Dendritic cell treated with granulocyte-macrophage colony-stimulating factor and Interleukin-4, amounts not matched to agents 40 ng/mL and 50 ng/mL, for 4 days (primary cell): ENCODE measurements at regions not wholly inside any gene's neighbourhood (a gene's known extent, or its start where the extent isn't known, plus 50 kb on each side); places are given as distances from the start of the nearest gene placed in this dataset.

Experiments
- H3K27ac Mint-ChIP-seq: one replicate; pipeline ENCODE4 v1.8.0; 2022; ENCODE audit warnings: mild to moderate bottlenecking, mixed read lengths
- H3K27me3 Mint-ChIP-seq: one replicate; pipeline ENCODE4 v1.8.0; 2022; ENCODE audit warnings: mild to moderate bottlenecking, mixed read lengths
- H3K36me3 Mint-ChIP-seq: one replicate; pipeline ENCODE4 v1.8.0; 2022; ENCODE audit warnings: low read depth, mixed read lengths
- H3K4me1 Mint-ChIP-seq: one replicate; pipeline ENCODE4 v1.8.0; 2022; ENCODE audit warnings: low read depth, mixed read lengths
- H3K4me3 Mint-ChIP-seq: one replicate; pipeline ENCODE4 v1.8.0; 2022; ENCODE audit warnings: mild to moderate bottlenecking, moderate library complexity, mixed read lengths
- H3K9me3 Mint-ChIP-seq: one replicate; pipeline ENCODE4 v1.8.0; 2022; ENCODE audit warnings: mixed read lengths
- intact Hi-C: fragments of 100-400 bp; cut with micrococcal nuclease; formaldehyde crosslinking; loops from one replicate; pipeline ENCODE4 v1.15.0; 2022

- H3K36me3 Mint-ChIP-seq: no peaks in the 10 kb centered on the region
- no peaks in the 10 kb centered on the region for H3K9me3 Mint-ChIP-seq
- H3K27me3 Mint-ChIP-seq: no peaks in the 10 kb centered on the region
- H3K4me1 Mint-ChIP-seq: no peaks in the 10 kb centered on the region
- intact Hi-C loops: no loop called here
- no peak overlapping the region for H3K4me3 Mint-ChIP-seq
- H3K27ac Mint-ChIP-seq: no peak overlapping the region
Measured at GRCh38 chr2:181114021-181114420, 133.6 kb downstream of the UBE2E3 start.

GRCh38 chr2:181116261-181116660, 135.9 kb downstream of the UBE2E3 start:
- Mint-ChIP-seq H3K4me3 (no peak overlapping the region), H3K27ac (no peak overlapping the region), H3K9me3 (no peaks in the 10 kb centered on the region), H3K27me3 (no peaks in the 10 kb centered on the region), H3K36me3 (no peaks in the 10 kb centered on the region), H3K4me1 (no peaks in the 10 kb centered on the region)
- intact Hi-C loops: no loop called here

- no peaks in the 10 kb centered on the region for H3K9me3 Mint-ChIP-seq
- no peak overlapping the region for H3K4me3 Mint-ChIP-seq
- H3K27me3 Mint-ChIP-seq: no peaks in the 10 kb centered on the region
- intact Hi-C loops: no loop called here
- H3K4me1 Mint-ChIP-seq: no peaks in the 10 kb centered on the region
- no peaks in the 10 kb centered on the region for H3K36me3 Mint-ChIP-seq
- no peak overlapping the region for H3K27ac Mint-ChIP-seq
Measured at GRCh38 chr2:181117206-181117925, 137.0 kb downstream of the UBE2E3 start.

- no peak overlapping the region for H3K4me3 Mint-ChIP-seq
- intact Hi-C loops: no loop called here
- no peaks in the 10 kb centered on the region for H3K36me3 Mint-ChIP-seq
- H3K9me3 Mint-ChIP-seq: no peaks in the 10 kb centered on the region
- H3K27me3 Mint-ChIP-seq: no peaks in the 10 kb centered on the region
- no peak overlapping the region for H3K27ac Mint-ChIP-seq
- H3K4me1 Mint-ChIP-seq: no peaks in the 10 kb centered on the region
Measured at GRCh38 chr2:181120625-181121024, 140.2 kb downstream of the UBE2E3 start.

GRCh38 chr2:181121996-181122395, 141.6 kb downstream of the UBE2E3 start:
- Mint-ChIP-seq H3K27me3 (no peaks in the 10 kb centered on the region), H3K4me3 (no peak overlapping the region), H3K27ac (no peak overlapping the region), H3K36me3 (no peaks in the 10 kb centered on the region), H3K4me1 (no peaks in the 10 kb centered on the region), H3K9me3 (no peaks in the 10 kb centered on the region)
- intact Hi-C loops: no loop called here

- Mint-ChIP-seq H3K27me3 (no peaks in the 10 kb centered on the region), H3K9me3 (no peaks in the 10 kb centered on the region), H3K36me3 (no peaks in the 10 kb centered on the region), H3K27ac (no peak overlapping the region), H3K4me3 (no peak overlapping the region), H3K4me1 (no peaks in the 10 kb centered on the region)
- intact Hi-C loops: no loop called here
Measured at GRCh38 chr2:181122601-181123000, 142.2 kb downstream of the UBE2E3 start.

GRCh38 chr2:181123798-181124231, 143.4 kb downstream of the UBE2E3 start:
- Mint-ChIP-seq H3K27me3 (no peaks in the 10 kb centered on the region), H3K9me3 (no peaks in the 10 kb centered on the region), H3K4me3 (no peak overlapping the region), H3K36me3 (no peaks in the 10 kb centered on the region), H3K27ac (no peak overlapping the region), H3K4me1 (no peaks in the 10 kb centered on the region)
- intact Hi-C loops: no loop called here

- Mint-ChIP-seq H3K27me3 (no peaks in the 10 kb centered on the region), H3K27ac (no peak overlapping the region), H3K4me1 (no peaks in the 10 kb centered on the region), H3K4me3 (no peak overlapping the region), H3K9me3 (no peaks in the 10 kb centered on the region), H3K36me3 (no peaks in the 10 kb centered on the region)
- intact Hi-C loops: no loop called here
Measured at GRCh38 chr2:181124497-181124896, 144.1 kb downstream of the UBE2E3 start.

GRCh38 chr2:181125359-181125758, 145.0 kb downstream of the UBE2E3 start:
- intact Hi-C loops: no loop called here
- no peaks in the 10 kb centered on the region for H3K27me3 Mint-ChIP-seq
- H3K27ac Mint-ChIP-seq: no peak overlapping the region
- no peaks in the 10 kb centered on the region for H3K36me3 Mint-ChIP-seq
- H3K9me3 Mint-ChIP-seq: no peaks in the 10 kb centered on the region
- H3K4me3 Mint-ChIP-seq: no peak overlapping the region
- no peaks in the 10 kb centered on the region for H3K4me1 Mint-ChIP-seq

- H3K36me3 Mint-ChIP-seq: no peaks in the 10 kb centered on the region
- H3K4me1 Mint-ChIP-seq: peaks cover 3% of the 10 kb centered on the region
- H3K27me3 Mint-ChIP-seq: no peaks in the 10 kb centered on the region
- H3K9me3 Mint-ChIP-seq: peaks cover 3% of the 10 kb centered on the region
- intact Hi-C loops: no loop called here
- no peak overlapping the region for H3K27ac Mint-ChIP-seq
- no peak overlapping the region for H3K4me3 Mint-ChIP-seq
Measured at GRCh38 chr2:181126311-181126868, 146.0 kb downstream of the UBE2E3 start.

GRCh38 chr2:181128199-181128598, 147.8 kb downstream of the UBE2E3 start:
- no peaks in the 10 kb centered on the region for H3K27me3 Mint-ChIP-seq
- no peak overlapping the region for H3K4me3 Mint-ChIP-seq
- no peaks in the 10 kb centered on the region for H3K36me3 Mint-ChIP-seq
- intact Hi-C loops: no loop called here
- H3K27ac Mint-ChIP-seq: no peak overlapping the region
- peaks cover 4% of the 10 kb centered on the region for H3K4me1 Mint-ChIP-seq
- peaks cover 17% of the 10 kb centered on the region for H3K9me3 Mint-ChIP-seq

GRCh38 chr2:181129364-181130056, 149.1 kb downstream of the UBE2E3 start:
- Mint-ChIP-seq H3K36me3 (no peaks in the 10 kb centered on the region), H3K27me3 (no peaks in the 10 kb centered on the region), H3K27ac (no peak overlapping the region), H3K9me3 (peaks cover 17% of the 10 kb centered on the region), H3K4me3 (no peak overlapping the region), H3K4me1 (peaks cover 4% of the 10 kb centered on the region)
- intact Hi-C loops: no loop called here

GRCh38 chr2:181130686-181131085, 150.3 kb downstream of the UBE2E3 start:
- Mint-ChIP-seq H3K4me1 (peaks cover 4% of the 10 kb centered on the region), H3K27me3 (no peaks in the 10 kb centered on the region), H3K4me3 (no peak overlapping the region), H3K27ac (no peak overlapping the region), H3K36me3 (no peaks in the 10 kb centered on the region), H3K9me3 (peaks cover 17% of the 10 kb centered on the region)
- intact Hi-C loops: no loop called here

GRCh38 chr2:181131584-181131983, 151.2 kb downstream of the UBE2E3 start:
- Mint-ChIP-seq H3K4me1 (peaks cover 4% of the 10 kb centered on the region), H3K36me3 (no peaks in the 10 kb centered on the region), H3K27me3 (no peaks in the 10 kb centered on the region), H3K4me3 (no peak overlapping the region), H3K9me3 (peaks cover 17% of the 10 kb centered on the region), H3K27ac (no peak overlapping the region)
- intact Hi-C loops: no loop called here
